K562 (cell line): ENCODE measurements at regions not wholly inside any gene's neighbourhood (a gene's known extent, or its start where the extent isn't known, plus 50 kb on each side); places are given as distances from the start of the nearest gene placed in this dataset.

Experiments used
- ATAC-seq: fragments of 200-7000 bp; cut with Tn5 transposase; 3 replicates; pipeline ENCODE4 v1.9.1; 2020; ENCODE audit warnings: moderate library complexity
- BruUV-seq: library from RNA; stranded (reverse); fragments of 400-500 nt; replicated peaks from 2 replicates; lab custom pipeline; 2021; lab: Mats Ljungman, UMichigan
- CTCF ChIA-PET: fragments of 300-600 bp; formaldehyde crosslinking; extraction: SDS; loops from one replicate; lab custom pipeline; 2021; ENCODE audit warnings: low intra/inter-chr PET ratio; lab: Yijun Ruan, JAX
- POLR2A ChIA-PET: fragments of 300-600, 350-650 bp; sonication (Branson Sonifier 250); formaldehyde crosslinking; extraction: SDS; loops from one replicate; lab custom pipeline; 2021; ENCODE audit warnings: antibody characterized with exemption, inconsistent platforms; lab: Yijun Ruan, JAX
- DNase-seq, 4 experiments: peaks; one replicate each; pipeline versions ENCODE4 v3.0.0 to v3.0.0-alpha.2; 2011 to 2018; ENCODE audit warnings: low spot score in 3 of 4, mixed read lengths in 3 of 4; ENCODE audit errors: extremely low read depth in 1 of 4
- FAIRE-seq: peaks from 2 replicates; lab custom pipeline; 2011; peaks lifted over from hg19 to GRCh38; lab: Jason Lieb, UNC
- H2AFZ ChIP-seq: 2 replicates; pipeline ENCODE4 v1.6.0; 2011; ENCODE audit warnings: low read depth, low read length, control low read depth, inconsistent platforms
- H3K27ac ChIP-seq: fragments of 200-600 bp; 3 replicates; pipeline ENCODE4 v1.8.0; 2011; ENCODE audit warnings: low read depth, mild to moderate bottlenecking, control low read depth, inconsistent platforms, low read length, moderate library complexity, mixed read lengths; ENCODE audit errors: extremely low read depth
- H3K27me3 ChIP-seq, 2 experiments: fragments of 300-600 bp in 1 of 2; 2 replicates in 1 of 2; 3 replicates in 1 of 2; pipeline versions ENCODE4 v1.6.0 to v1.8.0; 2011; ENCODE audit warnings: inconsistent platforms in 2 of 2, low read length in 2 of 2, mild to moderate bottlenecking in 1 of 2, mixed read lengths in 1 of 2, moderate library complexity in 1 of 2; ENCODE audit not compliant: control insufficient read depth in 2 of 2, insufficient read depth in 2 of 2
- H3K36me3 ChIP-seq: fragments of 300-600 bp; 3 replicates; pipeline ENCODE4 v1.8.0; 2011; ENCODE audit warnings: mild to moderate bottlenecking, low read length, inconsistent platforms; ENCODE audit not compliant: control insufficient read depth, insufficient read depth
- H3K4me1 ChIP-seq, 2 experiments: fragments of 200-600 bp in 1 of 2; replicated peaks in 1 of 2; 2 replicates in 1 of 2; 3 replicates in 1 of 2; pipeline versions ENCODE4 v1.5.1 to v1.8.0; 2011; ENCODE audit warnings: inconsistent platforms in 2 of 2, low read length in 2 of 2, mild to moderate bottlenecking in 1 of 2, mixed read lengths in 1 of 2, moderate library complexity in 1 of 2; ENCODE audit not compliant: control insufficient read depth in 2 of 2, insufficient read depth in 2 of 2
- H3K4me2 ChIP-seq: 2 replicates; pipeline ENCODE4 v1.6.1; 2011; ENCODE audit warnings: low read length, control low read depth, inconsistent platforms, mixed read lengths; ENCODE audit not compliant: insufficient read depth
- H3K4me3 ChIP-seq: fragments of 200-600 bp; sonication (generic), shearing (Covaris generic); 2 replicates; pipeline ENCODE4 v1.5.1; 2016; ENCODE audit warnings: control low read depth, inconsistent platforms
- H3K79me2 ChIP-seq: fragments of 200-600 bp; 3 replicates; pipeline ENCODE4 v1.8.0; 2011; ENCODE audit warnings: low read length, inconsistent platforms; ENCODE audit not compliant: control insufficient read depth, insufficient read depth
- H3K9ac ChIP-seq, 2 experiments: 2 replicates each; pipeline versions ENCODE4 v1.6.0 to v1.6.1; 2011; ENCODE audit warnings: low read depth in 2 of 2, low read length in 2 of 2, control low read depth in 1 of 2, inconsistent platforms in 1 of 2, mild to moderate bottlenecking in 1 of 2, mixed read lengths in 1 of 2; ENCODE audit not compliant: insufficient read depth in 1 of 2
- H3K9me1 ChIP-seq: one replicate; pipeline ENCODE4 v1.6.0; 2011; ENCODE audit warnings: inconsistent platforms, mild to moderate bottlenecking, low read length, moderate library complexity; ENCODE audit not compliant: control insufficient read depth, insufficient read depth
- H3K9me3 ChIP-seq: replicated peaks from 2 replicates; pipeline ENCODE4 v1.5.1; 2011; ENCODE audit warnings: low read depth, low read length, inconsistent platforms; ENCODE audit not compliant: control insufficient read depth, insufficient read depth
- H4K20me1 ChIP-seq: replicated peaks from 2 replicates; pipeline ENCODE4 v1.6.1; 2011; ENCODE audit warnings: low read length, inconsistent platforms, mixed read lengths; ENCODE audit not compliant: control insufficient read depth, insufficient read depth
- CHD1 ChIP-seq: fragments of 200-600 bp; sonication (generic); IDR thresholded peaks from one replicate; pipeline ENCODE4 v1.6.1; 2012; ENCODE audit warnings: mild to moderate bottlenecking, moderate library complexity, low read length, inconsistent platforms
- FOXP1 ChIP-seq: sonication (generic); formaldehyde crosslinking; IDR thresholded peaks from 2 replicates; pipeline ENCODE4 v1.8.0; 2022; ENCODE audit warnings: mild to moderate bottlenecking, missing genetic modification reagents
- HLTF ChIP-seq: fragments of 450-650 bp; IDR thresholded peaks from 2 replicates; pipeline ENCODE4 v1.6.1; 2016
- HOXB6 ChIP-seq: fragments of 250-450 bp; sonication (Bioruptor Pico); IDR thresholded peaks from 2 replicates; pipeline ENCODE4 v1.5.1; 2022; ENCODE audit warnings: mild to moderate bottlenecking, borderline replicate concordance
- KDM5B ChIP-seq: fragments of 200-600 bp; sonication (generic); IDR thresholded peaks from 2 replicates; pipeline ENCODE4 v1.6.1; 2012; ENCODE audit warnings: low read depth, mild to moderate bottlenecking, moderate library complexity, low read length, control low read depth, inconsistent platforms; ENCODE audit not compliant: insufficient replicate concordance
- NBN ChIP-seq: fragments of 450-650 bp; IDR thresholded peaks from 2 replicates; pipeline ENCODE4 v1.6.1; 2016; ENCODE audit warnings: low read depth, mild to moderate bottlenecking
- YBX1 ChIP-seq: fragments of 450-650 bp; IDR thresholded peaks from 2 replicates; pipeline ENCODE4 v1.7.1; 2016; ENCODE audit warnings: mild to moderate bottlenecking
- ZNF133 ChIP-seq: fragments of 250-450 bp; sonication (Bioruptor Pico); IDR thresholded peaks from 2 replicates; pipeline ENCODE4 v1.4.0; 2020; ENCODE audit warnings: mild to moderate bottlenecking
- ZNF408 ChIP-seq: fragments of 250-450 bp; sonication (Bioruptor Pico); IDR thresholded peaks from 2 replicates; pipeline ENCODE4 v1.4.0; 2020; ENCODE audit warnings: low read depth, mild to moderate bottlenecking, moderate library complexity
- ZNF75A ChIP-seq: fragments of 450-650 bp; formaldehyde crosslinking; IDR thresholded peaks from 2 replicates; pipeline ENCODE4 v1.4.0; 2020; ENCODE audit warnings: mild to moderate bottlenecking
- ZZZ3 ChIP-seq: fragments of 450-650 bp; IDR thresholded peaks from 2 replicates; pipeline ENCODE4 v1.6.1; 2016; ENCODE audit warnings: antibody characterized with exemption, mild to moderate bottlenecking, moderate library complexity
- WGBS: fragments of 100-300 bp; shearing (Covaris generic); methylation state at CpG from one replicate; pipeline ENCODE4 v1.1.6; 2016; ENCODE audit warnings: low coverage, mixed read lengths; ENCODE audit not compliant: insufficient coverage; ENCODE audit errors: missing lambda C conversion rate; 5-methylcytosine and 5-hydroxymethylcytosine counted together
- in situ Hi-C: fragments of 300-500 bp; cut with MboI; formaldehyde crosslinking; loops from 4 replicates; pipeline ENCODE4 v1.15.0; 2018; ENCODE audit warnings: inconsistent platforms, mixed read lengths
- intact Hi-C: fragments of 100-400 bp; cut with micrococcal nuclease; formaldehyde crosslinking; loops from 2 replicates; pipeline ENCODE4 v1.14.2; 2022
- TF ChIP-seq, protein P1 (sequence below): fragments of 250-450 bp; sonication (Bioruptor Pico); IDR thresholded peaks from 2 replicates; pipeline ENCODE4 v1.5.0; 2021
- TF ChIP-seq, protein P2 (sequence below): fragments of 450-650 bp; IDR thresholded peaks from one replicate; pipeline ENCODE4 v1.6.1; 2018; ENCODE audit warnings: mild to moderate bottlenecking, moderate library complexity; ENCODE audit not compliant: partially characterized antibody

DNA sequence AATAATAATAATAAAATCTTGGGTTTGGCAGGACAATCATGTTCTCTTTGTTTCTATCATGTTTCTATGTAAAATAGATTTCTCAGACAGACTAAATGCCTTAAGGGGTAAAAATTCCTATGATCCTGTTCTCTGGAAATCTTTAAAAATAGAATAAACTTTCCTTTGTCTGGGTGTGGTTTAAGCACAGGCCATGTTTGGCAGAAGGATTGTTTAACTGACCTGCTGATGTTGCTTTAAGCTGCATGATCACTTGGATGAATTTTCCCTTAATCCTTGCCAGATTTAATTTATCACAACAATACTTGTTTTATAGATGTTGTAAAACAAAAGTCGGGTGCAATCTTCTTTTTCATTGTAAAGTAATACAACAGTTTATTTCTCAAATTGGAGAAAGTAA is 341.7 kb upstream of the FAT1 start:
- Histone ChIP-seq H3K9me1 (no peaks in the 10 kb centered on the region), H3K36me3 (no peaks in the 10 kb centered on the region), H4K20me1 (no peaks in the 10 kb centered on the region), H3K4me2 (no peak overlapping the region), H3K27ac (no peak overlapping the region), H3K4me3 (no peak overlapping the region), H3K79me2 (no peaks in the 10 kb centered on the region), H3K4me1 (no peaks in the 10 kb centered on the region), H3K9me3 (no peaks in the 10 kb centered on the region), H3K9ac (no peak overlapping the region), H3K27me3 (peaks cover 13 to 34% of the 10 kb centered on the region in 2 experiments; a peak in 4 of 5 replicates), H2AFZ (no peak overlapping the region)
- POLR2A ChIA-PET = no interaction called here
- ATAC-seq (no peak), DNase-seq (no peak), FAIRE-seq (no peak)
- CTCF ChIA-PET = no interaction called here
- BruUV-seq = no TSS peak
- intact Hi-C loops (loop anchor here (10.0 kb wide), 1 partner anchor 341 kb away; the partner anchor contains the start of gene FAT1), in situ Hi-C loops (no loop called here)
- TF ChIP-seq ZNF75A (CRISPR knock-in tag) (no peak), ZNF133 (CRISPR knock-in tag) (no peak), YBX1 (no peak), ZZZ3 (no peak), KDM5B (no peak), HLTF (no peak), NBN (no peak), FOXP1 (CRISPR knock-in tag) (no peak), ZNF408 (CRISPR knock-in tag) (no peak), HOXB6 (CRISPR knock-in tag) (no peak), CHD1 (no peak)
- TF ChIP-seq, protein P1, sequence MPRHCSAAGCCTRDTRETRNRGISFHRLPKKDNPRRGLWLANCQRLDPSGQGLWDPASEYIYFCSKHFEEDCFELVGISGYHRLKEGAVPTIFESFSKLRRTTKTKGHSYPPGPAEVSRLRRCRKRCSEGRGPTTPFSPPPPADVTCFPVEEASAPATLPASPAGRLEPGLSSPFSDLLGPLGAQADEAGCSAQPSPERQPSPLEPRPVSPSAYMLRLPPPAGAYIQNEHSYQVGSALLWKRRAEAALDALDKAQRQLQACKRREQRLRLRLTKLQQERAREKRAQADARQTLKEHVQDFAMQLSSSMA (CRISPR knock-in tag) = no peak
- TF ChIP-seq, protein P2, sequence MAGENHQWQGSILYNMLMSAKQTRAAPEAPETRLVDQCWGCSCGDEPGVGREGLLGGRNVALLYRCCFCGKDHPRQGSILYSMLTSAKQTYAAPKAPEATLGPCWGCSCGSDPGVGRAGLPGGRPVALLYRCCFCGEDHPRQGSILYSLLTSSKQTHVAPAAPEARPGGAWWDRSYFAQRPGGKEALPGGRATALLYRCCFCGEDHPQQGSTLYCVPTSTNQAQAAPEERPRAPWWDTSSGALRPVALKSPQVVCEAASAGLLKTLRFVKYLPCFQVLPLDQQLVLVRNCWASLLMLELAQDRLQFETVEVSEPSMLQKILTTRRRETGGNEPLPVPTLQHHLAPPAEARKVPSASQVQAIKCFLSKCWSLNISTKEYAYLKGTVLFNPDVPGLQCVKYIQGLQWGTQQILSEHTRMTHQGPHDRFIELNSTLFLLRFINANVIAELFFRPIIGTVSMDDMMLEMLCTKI = no peak
- 0% methylated on average over 1 of the region's 1 CpG for WGBS
